ENCODE measurements at regions not wholly inside any gene's neighbourhood (a gene's known extent, or its start where the extent isn't known, plus 50 kb on each side); places are given as distances from the start of the nearest gene placed in this dataset.

- H3K79me2 ChIP-seq (ENCODE audit: control insufficient read depth, insufficient read depth, low read length), result no peaks in the 10 kb centered on the region
- ChIA-PET CTCF (no interaction called here), POLR2A (no interaction called here)
- no peak overlapping the region for H3K4me2 ChIP-seq (ENCODE audit: insufficient read depth, low read length)
- no peaks in the 10 kb centered on the region for H4K20me1 ChIP-seq (replicated peaks; ENCODE audit: control insufficient read depth, extremely low read depth, insufficient read depth, low read length)
- no peak overlapping the region for H3K9ac ChIP-seq (replicated peaks; ENCODE audit: extremely low read depth, insufficient read depth, low read length)
- H3K4me3 ChIP-seq (replicated peaks in 1 of 3; ENCODE audit: insufficient read depth in 1 of 3, low read depth in 1 of 3, low read length in 3 of 3), result no peak overlapping the region
- no peak overlapping the region for H2AFZ ChIP-seq (ENCODE audit: low read depth, low read length)
- DNase-seq (ENCODE audit: low read depth, low spot score), result no peak
- H3K27me3 ChIP-seq (ENCODE audit: control insufficient read depth in 2 of 2, insufficient read depth in 2 of 2, low read length in 2 of 2), result no peaks in the 10 kb centered on the region
- no peak for TF ChIP-seq GATA2 (IDR thresholded peaks at IDR 0.05; ENCODE audit: insufficient read depth, insufficient read length, low read depth, low read length)
- TF ChIP-seq MYC (IDR thresholded peaks at IDR 0.05; ENCODE audit: low read depth, low read length), result no peak
- no peak for TF ChIP-seq POLR2AphosphoS5 (IDR thresholded peaks at IDR 0.05; ENCODE audit: insufficient read depth, low read depth, low read length)
- H3K4me1 ChIP-seq (ENCODE audit: control insufficient read depth, extremely low read depth, insufficient read depth, low read length), result no peaks in the 10 kb centered on the region
- intact Hi-C loops (cut with micrococcal nuclease), result no loop called here
- H3K27ac ChIP-seq (ENCODE audit: insufficient read depth, low read depth, low read length), result no peak overlapping the region
- no peaks in the 10 kb centered on the region for H3K36me3 ChIP-seq (ENCODE audit: control insufficient read depth in 2 of 2, extremely low read depth in 1 of 2, insufficient read depth in 2 of 2, low read length in 2 of 2)
- H3K9me3 ChIP-seq (replicated peaks; ENCODE audit: control insufficient read depth, insufficient read depth, low read length), result no peaks in the 10 kb centered on the region
- FAIRE-seq, result no peak
- H3K9me1 ChIP-seq (replicated peaks; ENCODE audit: control insufficient read depth, extremely low read depth, insufficient read depth, low read length), result no peaks in the 10 kb centered on the region
- dilution Hi-C loops (cut with MboI; ENCODE audit: extremely low pct_ligation_motif_present, low sequenced_read_pairs), result no loop called here
- no TSS peak for BruUV-seq (replicated peaks)
Measured at GRCh38 chr18:47520263-47520662, 268.8 kb upstream of the SKOR2 start.

- Histone ChIP-seq H3K27ac (ENCODE audit: insufficient read depth, low read depth, low read length) (no peak overlapping the region), H3K4me2 (ENCODE audit: insufficient read depth, low read length) (no peak overlapping the region), H4K20me1 (replicated peaks; ENCODE audit: control insufficient read depth, extremely low read depth, insufficient read depth, low read length) (no peaks in the 10 kb centered on the region), H3K9ac (replicated peaks; ENCODE audit: extremely low read depth, insufficient read depth, low read length) (no peak overlapping the region), H3K4me3 (replicated peaks in 1 of 3; ENCODE audit: insufficient read depth in 1 of 3, low read depth in 1 of 3, low read length in 3 of 3) (no peak overlapping the region), H3K4me1 (ENCODE audit: control insufficient read depth, extremely low read depth, insufficient read depth, low read length) (no peaks in the 10 kb centered on the region), H3K36me3 (ENCODE audit: control insufficient read depth in 2 of 2, extremely low read depth in 1 of 2, insufficient read depth in 2 of 2, low read length in 2 of 2) (no peaks in the 10 kb centered on the region), H3K9me3 (replicated peaks; ENCODE audit: control insufficient read depth, insufficient read depth, low read length) (no peaks in the 10 kb centered on the region), H3K27me3 (ENCODE audit: control insufficient read depth in 2 of 2, insufficient read depth in 2 of 2, low read length in 2 of 2) (no peaks in the 10 kb centered on the region), H3K9me1 (replicated peaks; ENCODE audit: control insufficient read depth, extremely low read depth, insufficient read depth, low read length) (no peaks in the 10 kb centered on the region), H2AFZ (ENCODE audit: low read depth, low read length) (no peak overlapping the region), H3K79me2 (ENCODE audit: control insufficient read depth, insufficient read depth, low read length) (no peaks in the 10 kb centered on the region)
- no peak for TF ChIP-seq FOS (IDR thresholded peaks at IDR 0.05; ENCODE audit: borderline replicate concordance, insufficient read depth, low read length)
- no peak for TF ChIP-seq CTCF (IDR thresholded peaks at IDR 0.05; ENCODE audit: extremely low read depth in 1 of 2, insufficient read depth in 1 of 2, low read depth in 1 of 2, low read length in 2 of 2)
- TF ChIP-seq EZH2 (IDR thresholded peaks at IDR 0.05; ENCODE audit: borderline replicate concordance, low read depth, low read length, severe bottlenecking), result no peak
- TF ChIP-seq POLR2AphosphoS5 (IDR thresholded peaks at IDR 0.05; ENCODE audit: insufficient read depth, low read depth, low read length), result no peak
- no TSS peak for BruUV-seq (replicated peaks)
- ChIA-PET CTCF (no interaction called here), POLR2A (no interaction called here)
- FAIRE-seq (no peak), DNase-seq (ENCODE audit: low read depth, low spot score) (no peak)
- intact Hi-C loops (cut with micrococcal nuclease), result no loop called here
- dilution Hi-C loops (cut with MboI; ENCODE audit: extremely low pct_ligation_motif_present, low sequenced_read_pairs), result no loop called here
Measured at GRCh38 chr18:47519706-47520105, 268.2 kb upstream of the SKOR2 start.
